Ovary (tissue), 7 donors: ENCODE measurements at regions not wholly inside any gene's neighbourhood (a gene's known extent, or its start where the extent isn't known, plus 50 kb on each side); places are given as distances from the start of the nearest gene placed in this dataset.
"Not testable (repeated sequence)": the region's sequence is repeated elsewhere in the genome, so short reads cannot be mapped to it uniquely, and the experiment has no call there.

Experiments
- DNase-seq, 5 donors: peaks; one replicate each; pipeline ENCODE4 v3.0.0-alpha.2; 2019 to 2020
- H3K27ac ChIP-seq, 2 donors: fragments of 200-600 bp; one replicate each; pipeline versions ENCODE4 v1.5.1 to v1.8.0; 2019 to 2022
- H3K27me3 ChIP-seq: fragments of 200-600 bp; one replicate; pipeline ENCODE4 v1.8.0; 2022
- H3K36me3 ChIP-seq: fragments of 200-600 bp; sonication (generic); one replicate; pipeline ENCODE4 v1.5.1; 2019
- H3K4me1 ChIP-seq: one replicate; pipeline ENCODE4 v1.8.1; 2013; ENCODE audit warnings: mild to moderate bottlenecking, moderate library complexity; ENCODE audit not compliant: insufficient read depth
- H3K4me3 ChIP-seq: fragments of 200-600 bp; sonication (generic); one replicate; pipeline ENCODE4 v1.5.1; 2017
- H3K9me3 ChIP-seq, 2 donors: fragments of 200-600 bp in 1 of 2; sonication (generic) in 1 of 2; one replicate each; pipeline versions ENCODE4 v1.5.1 to v1.8.1; 2013 to 2019; ENCODE audit warnings: mild to moderate bottlenecking in 1 of 2, moderate library complexity in 1 of 2
- CTCF ChIP-seq, 3 donors: fragments of 450-650 bp in 2 of 3; fragments of 200-600 bp in 1 of 3; IDR thresholded peaks; one replicate each; pipeline versions ENCODE4 v1.5.1 to v1.8.0; 2016 to 2022; ENCODE audit warnings: antibody characterized with exemption in 3 of 3, mild to moderate bottlenecking in 1 of 3
- EP300 ChIP-seq: sonication (generic); formaldehyde crosslinking; IDR thresholded peaks from one replicate; pipeline ENCODE4 v1.6.1; 2017; ENCODE audit warnings: antibody characterized with exemption
- POLR2A ChIP-seq: fragments of 450-650 bp; IDR thresholded peaks from one replicate; pipeline ENCODE4 v1.6.1; 2017; ENCODE audit warnings: antibody characterized with exemption, mild to moderate bottlenecking, moderate library complexity
- WGBS, 3 donors: extraction: QIAGEN DNeasy Blood & Tissue Kit in 1 of 3; methylation state at CpG; one replicate each; pipeline versions ENCODE4 v1.1.5 to v1.1.7; 2013 to 2017; 5-methylcytosine and 5-hydroxymethylcytosine counted together
- intact Hi-C, 4 donors: fragments of 100-400 bp; cut with DNase I; formaldehyde crosslinking; loops; one replicate each; pipeline versions ENCODE4 v1.11.0 to v1.15.1; 2022 to 2023
- donor health status: DM: no; HTN: no; CAD: no; lungs with moderate emphysema.
- donor health status: DM: no; HTN: no; CAD: no.
- donor health status: Bipolar disorder and iron deficiency.
- donor health status: DM: no; HTN: no; CAD: no.
- donor health status: DM: yes; HTN: yes; CAD: no.

GRCh38 chr3:181936774-181937173 lies 225.0 kb downstream of the SOX2 start:
- Histone ChIP-seq H3K36me3 (no peaks in the 10 kb centered on the region), H3K4me3 (no peak overlapping the region), H3K4me1 (no peaks in the 10 kb centered on the region), H3K9me3 (no peaks in the 10 kb centered on the region), H3K27ac (no peak overlapping the region), H3K27me3 (no peaks in the 10 kb centered on the region)
- intact Hi-C loops = loop anchor here in 1 of 4 donors (10.0 kb wide), 1 partner anchor 132 kb away; no protein-coding TSS in a partner anchor
- no peak for TF ChIP-seq EP300
- no peak for TF ChIP-seq CTCF (IDR thresholded peaks at IDR 0.05)
- TF ChIP-seq POLR2A = no peak
- DNase-seq = no peak
- WGBS, 3 donors = 64 to 79% (median 69%) methylated on average over 6 of the region's 6 CpGs

GRCh38 chr3:181938580-181938979 lies 226.9 kb downstream of the SOX2 start:
- WGBS, 3 donors = 85 to 94% (median 93%) methylated on average over 3 of the region's 3 CpGs
- H3K4me1 ChIP-seq = not testable (repeated sequence)

GRCh38 chr3:181940703-181941102 lies 229.0 kb downstream of the SOX2 start:
- TF ChIP-seq POLR2A = no peak
- TF ChIP-seq CTCF (IDR thresholded peaks at IDR 0.05) = no peak
- TF ChIP-seq EP300 = no peak
- Histone ChIP-seq H3K9me3 (no peaks in the 10 kb centered on the region), H3K27ac (no peak overlapping the region), H3K4me3 (no peak overlapping the region), H3K27me3 (no peaks in the 10 kb centered on the region), H3K36me3 (no peaks in the 10 kb centered on the region), H3K4me1 (no peaks in the 10 kb centered on the region)
- intact Hi-C loops = no loop called here
- 51 to 53% (median 52%) methylated on average over 3 of the region's 3 CpGs for WGBS, 3 donors
- no peak for DNase-seq

More at GRCh38 chr3:181938580-181938979, 226.9 kb downstream of the SOX2 start:
- not testable (repeated sequence) for H3K27me3 ChIP-seq, H3K9me3 ChIP-seq, DNase-seq, H3K4me3 ChIP-seq, H3K36me3 ChIP-seq, H3K27ac ChIP-seq
- intact Hi-C loops = loop anchor here in 1 of 4 donors (10.0 kb wide), 1 partner anchor 134 kb away; no protein-coding TSS in a partner anchor

GRCh38 chr3:181941250-181941649 lies 229.5 kb downstream of the SOX2 start:
- WGBS, 3 donors = 3 to 7% (median 7%) methylated on average over 5 of the region's 5 CpGs
- H3K9me3 ChIP-seq = no peaks in the 10 kb centered on the region
- intact Hi-C loops = no loop called here

More at GRCh38 chr3:181941250-181941649, 229.5 kb downstream of the SOX2 start:
- Histone ChIP-seq H3K4me3 (no peak overlapping the region), H3K27me3 (no peaks in the 10 kb centered on the region), H3K27ac (no peak overlapping the region), H3K36me3 (no peaks in the 10 kb centered on the region), H3K4me1 (no peaks in the 10 kb centered on the region)
- no peak for DNase-seq
- TF ChIP-seq POLR2A (no peak), EP300 (no peak), CTCF (IDR thresholded peaks at IDR 0.05) (no peak)
